T-helper 9 cell (primary cell): ENCODE measurements at regions not wholly inside any gene's neighbourhood (a gene's known extent, or its start where the extent isn't known, plus 50 kb on each side); places are given as distances from the start of the nearest gene placed in this dataset.

ENCODE experiments used
- DNase-seq: peaks from one replicate; pipeline ENCODE4 v3.0.0-alpha.2; 2020

DNA sequence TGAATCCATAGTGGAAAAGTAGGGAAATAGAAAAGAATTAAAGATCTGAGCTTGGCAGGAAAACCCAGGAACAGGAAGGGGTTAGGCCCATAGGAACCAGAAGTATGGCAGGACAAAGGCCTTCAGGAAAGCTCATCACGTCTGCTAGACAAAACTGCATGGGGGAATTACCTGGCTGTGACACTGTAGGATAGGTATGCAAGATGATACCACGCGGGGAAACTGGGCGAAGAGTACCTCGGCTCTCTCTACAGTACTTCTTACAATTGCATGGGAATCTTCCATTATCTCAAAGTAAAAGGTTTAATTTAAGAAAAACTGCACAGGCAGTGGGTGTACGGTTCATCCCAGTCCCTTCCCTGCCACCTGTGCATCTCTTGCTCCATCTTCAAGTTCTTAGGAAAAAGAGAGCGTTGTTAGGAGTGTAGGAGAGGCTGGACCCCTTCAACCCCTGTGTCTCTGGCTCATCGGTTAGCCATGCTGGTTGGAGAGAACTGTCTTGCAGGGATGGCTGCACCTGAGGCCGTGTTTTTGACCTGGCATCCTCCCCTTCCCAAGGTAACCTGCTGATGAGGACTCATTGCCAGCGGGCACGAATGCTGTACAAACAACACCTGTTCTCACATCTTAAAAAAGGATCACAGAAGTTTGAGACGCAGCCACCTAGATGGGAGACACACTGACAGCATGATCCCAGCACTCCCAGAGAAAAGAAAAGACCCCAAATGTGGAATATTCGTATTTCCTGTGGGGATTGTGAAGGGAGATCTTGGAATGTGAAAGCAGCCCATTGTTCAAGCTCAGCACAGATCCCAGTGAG lies 120.5 kb upstream of the COPS8 start:
- no peak for DNase-seq

DNA sequence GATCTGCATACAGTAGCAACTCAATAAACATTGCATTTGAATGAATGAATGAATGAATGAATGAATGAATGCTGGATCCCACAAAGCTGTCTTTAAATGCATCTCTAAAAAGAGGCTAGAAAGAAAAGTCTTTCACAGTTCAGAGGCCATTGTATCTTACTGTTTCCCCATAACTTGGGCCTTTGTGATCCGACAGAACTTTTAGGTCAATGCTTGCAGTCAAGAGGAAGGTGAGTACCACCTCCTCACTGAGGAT lies 119.9 kb upstream of the COPS8 start:
- DNase-seq = no peak

DNA sequence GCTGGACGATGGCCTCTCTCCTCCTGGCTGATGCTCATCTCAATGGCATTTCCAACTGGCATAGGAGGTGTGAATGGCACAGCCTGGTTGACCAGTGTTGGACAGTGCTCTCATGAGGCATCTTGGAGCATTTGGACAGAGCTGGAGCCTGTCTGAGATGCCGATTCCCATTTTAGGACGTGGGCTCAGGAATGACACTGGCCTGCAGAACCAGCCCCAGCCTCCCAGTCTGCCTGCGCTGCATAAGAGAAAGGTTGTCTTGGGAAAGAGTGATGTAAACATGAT lies 118.2 kb upstream of the COPS8 start:
- no peak for DNase-seq

DNA sequence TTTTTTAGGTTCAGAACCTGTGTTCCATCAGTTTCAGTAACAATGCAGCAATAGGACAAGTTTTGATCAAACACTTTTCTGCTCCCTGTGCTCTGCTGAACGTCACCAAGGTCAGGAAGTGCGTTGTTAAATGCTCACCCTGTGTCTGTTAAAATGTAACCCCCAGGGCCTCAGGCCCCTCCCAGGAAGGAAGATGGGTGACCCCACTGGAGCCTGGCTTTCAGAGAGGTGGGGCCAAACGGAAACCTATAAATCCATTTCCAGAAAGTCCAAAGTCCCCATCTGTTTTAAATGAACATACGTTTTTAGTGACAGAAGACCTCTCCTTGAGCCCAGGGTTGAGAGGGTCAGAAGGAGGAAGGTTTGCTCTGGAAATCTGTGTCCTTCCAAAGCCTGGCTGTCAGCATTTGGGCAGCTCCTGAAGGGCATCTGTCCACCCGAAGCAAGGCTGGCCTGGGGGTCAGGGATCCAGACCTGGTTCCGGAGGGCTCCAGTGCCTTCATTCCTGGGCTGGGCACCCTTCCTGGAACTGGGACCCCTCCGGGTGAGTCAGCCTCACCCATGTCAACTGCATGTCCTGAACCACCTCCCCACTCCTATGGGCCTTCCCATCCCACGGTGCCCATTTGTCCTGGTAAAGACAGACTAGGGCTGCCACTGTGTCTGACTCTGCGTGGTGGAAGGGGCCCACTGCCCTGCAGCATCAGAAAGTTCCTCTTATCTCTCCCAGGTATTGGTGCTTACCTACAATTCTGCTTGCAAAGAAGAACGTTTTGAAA lies 117.4 kb upstream of the COPS8 start:
- peak; percentile 40 for DNase-seq

DNA sequence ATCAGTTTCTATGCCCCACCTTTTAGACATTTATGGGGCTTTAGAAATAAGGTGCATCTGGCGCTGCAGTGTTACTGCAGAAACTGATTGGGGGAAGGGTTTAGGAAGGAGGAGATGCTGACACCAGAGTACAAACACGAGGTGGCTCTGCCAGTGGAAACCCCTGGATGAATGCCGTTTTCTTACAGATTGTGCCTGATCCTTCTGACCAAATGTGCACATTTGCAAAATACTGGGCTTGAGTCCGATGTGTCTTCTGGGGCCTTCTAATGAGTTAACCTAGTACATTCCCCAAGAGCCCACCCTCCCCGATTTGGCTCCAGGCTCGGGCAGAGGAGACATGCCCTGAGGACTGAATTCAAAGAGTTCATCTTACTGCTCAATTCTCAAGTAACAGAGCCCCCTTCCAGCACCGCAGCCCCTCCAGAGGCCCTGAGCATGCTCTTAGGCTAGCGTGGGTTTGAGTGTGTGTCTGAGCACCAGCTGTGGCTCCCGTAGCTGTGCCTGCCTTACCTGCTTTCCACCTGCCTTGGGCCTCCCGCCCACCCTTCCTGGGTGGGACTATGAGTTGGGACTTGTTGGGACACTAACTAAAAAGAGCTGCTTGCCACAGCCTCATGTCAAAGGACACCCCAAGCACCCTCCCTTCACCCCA lies 116.7 kb upstream of the COPS8 start:
- no peak for DNase-seq

DNA sequence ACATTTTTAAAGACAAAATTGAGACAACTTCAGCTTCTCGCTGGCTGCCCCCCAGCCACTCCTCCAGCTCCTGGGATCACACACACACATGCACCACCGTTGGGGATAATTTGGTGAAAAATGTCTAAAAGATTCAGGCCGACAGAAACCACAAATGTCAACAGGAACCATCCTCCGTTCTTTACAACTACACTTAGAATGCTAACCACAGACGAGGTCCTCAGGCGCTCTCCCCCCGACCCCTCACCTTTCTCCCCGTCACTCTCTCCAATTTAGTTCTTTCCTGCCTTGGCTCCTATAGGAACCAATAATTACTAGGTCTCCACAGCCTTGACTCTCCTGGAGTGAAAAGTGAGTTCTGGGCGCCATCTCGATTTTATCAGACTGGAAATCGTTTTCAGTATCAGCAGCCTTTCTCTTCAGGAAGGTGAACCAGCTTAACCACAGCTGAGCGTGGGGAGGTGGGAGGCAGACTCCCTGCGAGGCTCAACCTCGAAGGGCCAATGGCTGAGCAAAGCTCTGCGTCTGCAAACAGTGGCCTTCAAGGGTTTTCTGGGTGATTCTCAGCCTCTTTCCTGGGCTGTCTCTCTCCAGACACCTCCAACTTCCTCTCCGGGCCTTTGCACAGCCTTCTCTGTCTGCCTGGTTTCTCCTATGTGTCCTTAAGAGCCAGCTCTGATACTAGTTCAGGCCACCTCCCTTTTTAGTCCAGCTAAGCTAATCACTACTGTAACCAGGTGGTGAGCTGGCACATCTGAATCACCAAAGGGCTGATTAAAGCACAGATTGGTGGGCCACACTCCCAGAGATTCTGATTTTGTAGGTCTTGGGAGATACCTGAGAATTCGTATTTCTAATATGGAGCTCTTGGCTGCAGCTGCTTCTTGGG lies 115.7 kb upstream of the COPS8 start:
- DNase-seq = peak; percentile 31

DNA sequence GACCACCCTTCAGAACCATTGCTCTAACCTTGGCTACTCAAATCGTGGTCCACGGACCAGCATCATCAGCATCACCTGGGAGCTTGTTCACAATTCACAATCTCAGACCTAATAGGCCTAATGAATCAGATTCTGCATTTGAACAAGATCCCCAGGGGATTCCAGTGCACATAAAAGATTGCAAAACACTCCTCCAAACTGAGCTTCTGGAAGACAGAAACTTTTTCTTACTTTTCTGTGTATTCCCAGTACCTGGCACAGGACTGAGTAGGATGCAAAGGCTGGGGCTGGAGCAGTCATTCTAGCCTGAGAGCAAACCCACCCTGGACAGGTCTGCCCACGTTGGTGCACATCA lies 115.1 kb upstream of the COPS8 start:
- no peak for DNase-seq

DNA sequence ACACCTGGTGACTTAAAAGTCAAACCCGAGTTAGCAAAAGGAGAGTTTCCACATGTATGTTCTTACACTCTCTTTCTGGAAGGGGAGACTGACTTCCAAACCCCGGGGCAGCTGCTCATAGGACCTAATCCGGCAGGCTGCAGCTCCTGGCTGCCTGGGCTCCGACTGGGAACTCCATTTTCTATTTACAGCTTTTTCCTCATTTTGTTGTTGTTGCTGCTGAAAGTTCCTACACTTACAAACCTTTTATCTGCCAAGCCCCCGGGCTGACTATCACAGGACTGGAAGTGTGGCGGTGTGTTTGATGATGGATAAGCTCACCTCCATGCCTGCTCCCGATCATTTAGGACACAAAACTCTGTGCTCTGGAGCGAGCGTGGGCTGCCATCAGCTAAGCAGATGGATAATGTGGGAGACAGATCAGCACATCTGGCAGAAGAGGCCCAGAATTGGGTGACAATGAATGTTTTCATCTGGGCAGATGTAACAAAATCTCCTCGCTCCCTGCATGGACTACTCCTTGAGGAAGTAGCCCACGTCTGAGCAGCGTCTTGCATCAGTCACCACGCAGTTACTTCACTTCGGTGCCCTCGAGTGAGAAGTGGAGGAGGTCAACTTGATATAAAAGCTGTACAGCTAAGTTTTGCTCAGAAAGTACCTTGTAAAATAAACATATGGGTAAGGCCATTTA lies 114.4 kb upstream of the COPS8 start:
- no peak for DNase-seq

DNA sequence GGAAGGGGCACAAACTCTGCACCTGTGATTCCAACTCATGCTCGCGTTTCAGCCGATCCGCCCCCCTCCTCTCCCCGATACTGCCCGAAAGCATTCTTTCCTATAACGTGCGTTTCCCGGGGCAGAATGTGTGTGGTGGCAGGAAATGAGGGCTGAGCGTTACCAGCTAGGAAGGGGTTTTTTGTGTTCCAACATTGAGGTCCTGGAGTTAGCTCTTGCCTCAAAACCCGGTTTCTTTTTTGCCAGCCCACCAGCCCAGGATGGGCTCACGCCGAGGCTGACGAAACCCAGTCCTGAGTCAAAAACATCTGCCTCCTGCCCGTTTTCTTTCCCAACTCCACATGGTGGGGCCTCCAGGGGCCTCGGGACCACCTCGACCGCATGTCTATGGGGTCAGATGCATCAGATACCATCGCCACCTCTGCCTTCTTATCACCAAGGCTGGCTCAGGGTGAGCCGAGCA lies 113.7 kb upstream of the COPS8 start:
- no peak for DNase-seq

DNA sequence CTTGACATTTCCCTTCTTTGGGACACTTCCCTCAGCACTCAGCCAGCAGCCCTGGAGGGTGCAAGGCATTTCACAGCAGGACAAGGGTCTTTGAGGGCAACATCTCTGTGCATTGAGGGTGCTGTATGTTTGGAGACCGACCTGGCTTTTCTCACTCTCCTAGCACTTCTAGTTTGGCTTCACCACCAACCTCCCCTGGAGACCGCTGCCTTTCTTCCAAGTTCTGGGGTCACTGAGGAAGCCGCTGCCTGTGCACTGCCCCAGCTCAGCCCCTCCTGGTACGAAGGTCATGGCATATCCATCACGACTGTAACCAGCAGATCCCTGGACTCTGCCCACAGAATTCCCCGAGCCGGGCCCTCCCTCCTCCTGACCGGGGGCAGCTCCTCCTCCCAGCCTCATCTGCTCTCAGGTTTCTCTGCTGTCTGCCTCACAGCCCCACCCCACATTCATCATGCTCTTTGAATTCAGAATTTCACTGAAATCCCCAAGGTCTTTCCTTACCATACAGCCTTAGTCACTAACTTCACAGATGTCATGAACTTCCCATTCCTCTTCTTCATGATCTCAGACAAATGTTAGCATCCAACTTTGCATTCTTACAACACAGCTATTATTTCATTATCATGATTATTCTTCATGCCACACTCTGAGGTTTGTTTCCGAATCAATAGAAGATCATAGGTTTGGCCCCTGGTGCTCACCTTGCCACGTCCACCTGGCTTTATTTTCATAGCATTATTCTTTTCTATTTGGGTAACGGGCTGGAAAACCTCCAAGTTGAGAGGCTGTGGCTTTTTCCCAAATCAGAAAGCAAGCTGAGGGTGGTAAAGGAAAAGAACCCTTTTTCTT lies 113.0 kb upstream of the COPS8 start:
- no peak for DNase-seq

DNA sequence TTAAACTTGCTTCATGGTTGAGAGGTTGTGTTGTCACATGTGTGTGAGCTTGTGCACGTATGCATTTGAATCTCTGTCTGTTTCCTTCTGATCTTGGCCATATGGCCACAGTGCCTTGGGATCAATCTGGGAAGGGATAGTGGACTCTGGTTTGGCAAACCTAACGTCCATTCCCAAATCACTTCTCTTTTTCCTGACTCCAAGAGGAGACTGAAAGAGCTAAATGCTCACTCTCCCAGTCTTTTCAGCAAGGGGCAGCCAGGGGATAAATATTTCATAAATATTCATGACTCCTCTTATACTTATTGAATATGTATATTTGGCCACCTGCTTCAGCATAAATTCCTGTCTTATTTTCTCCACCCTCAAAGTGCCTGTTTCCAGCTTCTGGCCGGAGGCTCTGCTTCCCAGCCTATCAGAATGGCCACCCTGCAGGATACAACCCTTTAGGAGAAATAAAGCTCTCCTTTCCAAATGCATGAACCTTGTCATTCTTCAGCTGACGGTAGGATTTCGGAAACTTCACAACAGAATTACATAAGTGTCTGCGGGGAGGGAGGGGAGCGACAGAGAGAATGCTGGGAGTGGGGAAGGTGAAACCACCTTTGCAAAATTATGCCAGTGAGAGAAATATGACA lies 112.2 kb upstream of the COPS8 start:
- DNase-seq = no peak

DNA sequence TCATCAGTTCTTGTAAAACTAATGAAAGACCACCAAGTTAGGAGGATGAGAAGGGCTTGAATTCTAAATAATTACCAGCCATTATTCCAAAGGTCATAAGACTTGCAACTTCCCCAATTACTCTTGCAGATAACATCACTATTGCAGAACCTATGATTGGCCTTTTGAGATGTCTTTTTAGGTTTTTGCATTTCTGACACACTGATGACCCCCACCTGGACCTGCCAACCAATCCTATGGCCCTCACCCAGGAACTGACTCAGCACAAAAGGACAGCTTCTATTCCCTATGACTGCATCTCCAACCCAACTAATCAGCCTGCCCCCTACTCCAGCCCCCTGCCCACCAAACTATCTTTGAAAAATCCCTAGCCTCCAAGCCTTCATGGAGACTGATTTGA lies 111.5 kb upstream of the COPS8 start:
- no peak for DNase-seq

DNA sequence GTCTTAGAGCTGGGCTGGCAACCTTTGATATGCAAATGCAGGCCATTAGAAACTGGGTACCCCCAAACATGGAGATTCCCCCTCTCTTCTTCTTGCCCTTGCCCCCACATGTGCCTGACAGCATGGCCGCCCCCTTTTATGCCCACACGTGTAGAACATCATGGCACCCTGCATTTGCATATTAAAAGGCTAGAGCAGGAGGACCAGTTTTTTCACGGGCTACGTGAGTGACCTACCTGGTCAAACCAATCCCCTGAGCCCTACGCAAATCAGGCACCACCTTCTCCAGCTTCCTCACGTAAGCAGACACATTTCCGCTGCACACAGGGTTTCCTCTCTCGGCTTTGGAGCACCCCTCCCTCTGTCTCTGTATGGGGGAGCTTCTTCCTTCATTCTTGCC lies 110.9 kb upstream of the COPS8 start:
- DNase-seq = no peak

DNA sequence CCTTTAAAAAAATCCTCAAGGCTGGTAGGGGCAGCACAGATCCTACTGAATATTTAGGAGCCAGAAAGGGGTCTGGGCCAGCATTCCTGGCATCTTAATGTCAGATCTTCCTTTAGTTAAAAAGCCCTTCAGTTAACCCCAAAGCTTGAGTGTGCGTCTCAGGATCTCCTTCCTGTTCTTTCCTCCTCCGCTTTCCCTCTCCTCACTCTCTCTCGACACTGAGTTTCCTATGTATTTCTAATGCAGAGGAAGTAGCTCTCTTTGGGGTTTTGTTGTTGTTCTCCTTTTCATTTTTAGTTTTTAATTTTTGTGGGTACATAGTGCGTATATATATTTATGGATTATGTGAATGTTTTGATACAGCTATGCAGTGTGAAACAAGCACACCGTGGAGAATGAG lies 109.9 kb upstream of the COPS8 start:
- no peak for DNase-seq

DNA sequence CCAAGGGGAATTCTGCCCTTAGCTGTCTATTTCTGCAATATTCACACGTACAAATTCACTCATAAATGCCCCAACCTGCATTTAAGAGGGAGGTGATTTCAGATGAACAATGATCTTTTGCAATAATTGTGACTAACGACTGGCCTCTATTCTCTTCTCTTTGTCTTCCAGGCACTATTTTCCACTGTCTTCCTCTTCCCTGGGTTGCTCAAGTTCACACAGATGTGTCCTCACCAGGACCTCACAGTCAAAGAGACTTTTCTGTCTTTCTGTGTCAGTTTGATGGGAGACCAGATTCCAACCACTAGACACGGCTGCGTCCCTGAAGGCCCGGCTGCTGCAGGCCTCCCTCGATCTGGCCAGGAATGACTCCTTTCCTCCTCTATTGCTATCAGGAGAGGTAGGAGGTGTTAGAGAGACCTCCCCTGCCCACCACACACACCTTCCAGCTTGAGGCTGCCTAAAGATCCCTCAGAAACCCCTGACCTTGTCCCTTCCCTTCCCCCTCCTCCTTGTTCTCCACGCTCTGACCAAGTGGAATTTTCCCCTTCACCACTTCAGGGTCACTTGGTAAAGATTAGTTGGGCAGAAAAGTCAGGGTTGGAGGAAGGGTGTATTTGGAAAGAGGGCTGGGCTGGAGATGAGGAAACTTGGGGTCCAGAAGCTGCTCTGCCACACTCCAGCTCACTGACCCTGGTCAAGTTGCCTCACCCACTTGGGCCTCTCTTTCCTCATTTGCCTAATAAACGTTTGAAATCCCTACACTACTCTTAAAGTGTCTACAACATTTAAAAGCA lies 109.2 kb upstream of the COPS8 start:
- no peak for DNase-seq

DNA sequence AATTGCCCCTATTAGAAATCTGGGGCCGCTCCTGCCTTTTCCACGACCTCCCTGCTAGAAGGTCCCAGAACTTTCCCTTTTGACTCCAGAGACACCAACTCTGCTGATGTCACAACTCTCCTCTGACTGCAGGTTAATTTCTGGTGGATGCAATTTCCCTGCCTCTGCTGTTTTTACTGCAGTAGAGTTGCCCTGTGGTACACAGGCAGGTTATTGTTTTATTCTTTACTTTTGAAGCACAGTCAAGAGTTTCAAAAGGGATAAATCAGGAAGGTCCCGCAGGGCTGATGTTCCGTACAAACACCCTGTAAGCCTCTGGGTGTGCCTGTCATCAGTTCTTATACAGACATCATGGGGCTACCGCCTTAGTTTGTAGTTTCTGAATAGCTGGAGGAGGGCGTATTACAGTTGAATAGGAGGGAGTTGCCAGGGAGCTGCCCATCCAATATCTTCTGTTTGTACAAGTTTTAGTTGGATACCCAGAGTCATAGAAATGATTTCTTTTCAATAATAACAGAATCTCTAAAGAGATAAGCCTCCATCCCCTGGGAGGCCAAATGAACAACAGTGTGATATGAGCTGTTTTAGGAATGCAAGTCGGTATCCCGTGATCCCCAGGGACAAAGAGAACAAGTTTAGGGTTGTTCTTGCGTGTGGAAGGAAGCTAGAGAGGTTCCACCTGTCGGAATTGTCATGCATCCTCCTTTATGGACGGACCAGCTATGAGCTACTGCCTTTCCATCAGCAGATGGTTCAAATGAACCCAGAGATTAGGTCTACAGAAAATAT lies 108.4 kb upstream of the COPS8 start:
- no peak for DNase-seq

DNA sequence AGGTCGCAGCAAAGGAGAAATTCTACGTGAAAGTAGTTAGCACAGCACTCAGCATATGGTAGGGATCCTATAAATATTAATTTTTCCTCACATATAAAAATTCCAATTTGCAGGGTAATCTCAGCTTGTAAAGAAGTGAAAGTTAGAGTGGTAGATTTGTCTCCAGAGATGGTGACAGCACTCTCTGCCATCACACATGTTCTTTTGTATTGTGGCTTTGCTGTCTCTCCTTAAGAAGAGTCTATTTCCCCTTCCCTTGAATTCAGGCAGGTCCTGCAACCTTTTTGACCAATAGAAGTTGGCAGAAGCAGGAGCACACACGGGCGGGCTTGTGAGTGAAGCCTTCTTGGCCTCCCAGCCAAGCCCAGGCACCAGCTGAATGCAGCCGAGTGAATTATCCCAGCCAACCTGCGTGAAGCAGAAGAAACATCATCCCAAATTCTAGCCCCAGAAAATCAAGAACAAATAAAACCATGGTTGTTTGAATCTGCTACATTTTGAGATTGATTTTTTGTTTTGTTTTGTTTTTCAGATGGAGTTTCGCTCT lies 107.8 kb upstream of the COPS8 start:
- no peak for DNase-seq

DNA sequence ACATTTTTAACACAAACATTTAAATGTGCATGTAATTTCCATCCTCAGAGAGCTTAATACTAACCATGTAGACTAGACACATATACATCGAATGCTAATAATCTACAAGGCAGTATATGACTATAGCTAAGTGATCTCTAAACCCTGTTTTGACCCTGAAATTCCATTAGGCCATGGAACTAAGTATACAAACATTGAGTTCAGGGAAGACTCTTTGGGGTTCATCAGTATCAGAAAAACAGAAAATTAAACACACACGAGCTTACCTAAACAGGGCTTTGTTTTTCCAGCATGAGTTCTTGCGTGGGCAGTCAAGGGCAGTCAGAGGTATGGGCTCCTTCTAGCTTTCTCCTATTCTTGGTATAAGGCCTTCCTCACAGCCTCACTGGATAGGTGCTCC lies 106.0 kb upstream of the COPS8 start:
- DNase-seq = no peak

DNA sequence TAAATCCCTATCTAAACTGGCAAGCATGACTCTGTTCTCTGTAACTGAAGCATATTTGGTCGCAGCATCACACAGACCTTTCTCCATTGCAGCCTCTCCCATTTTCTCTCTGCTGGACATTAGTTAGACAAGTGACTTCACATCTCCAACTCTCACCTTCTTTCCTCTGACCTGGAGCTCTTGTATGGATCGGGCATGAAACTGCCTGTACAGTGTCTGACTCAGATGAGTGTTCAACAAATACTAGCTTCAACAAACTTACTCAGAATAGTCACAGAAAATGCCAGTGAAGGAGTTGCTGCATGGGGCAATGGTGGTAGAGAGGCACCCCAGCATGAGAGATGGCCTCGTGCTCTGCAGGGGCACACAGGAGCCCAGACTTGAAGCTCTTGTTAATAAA lies 104.7 kb upstream of the COPS8 start:
- no peak for DNase-seq
